LHCN-M2 (cell line): ENCODE measurements at regions not wholly inside any gene's neighbourhood (a gene's known extent, or its start where the extent isn't known, plus 50 kb on each side); places are given as distances from the start of the nearest gene placed in this dataset.
A peak's percentile ranks its signal among the peaks of the same experiment; 100 is the strongest.

ENCODE experiments used
- DNase-seq: peaks from one replicate; pipeline ENCODE4 v3.0.0-alpha.2; 2012; ENCODE audit warnings: low read depth

GRCh38 chr4:188536826-188537225 is 397.6 kb downstream of the TRIML1 start:
- DNase-seq = no peak

- DNase-seq = no peak
Observed at GRCh38 chr4:188550296-188550695, 411.1 kb downstream of the TRIML1 start.

- peak; percentile 1 for DNase-seq
Observed at GRCh38 chr4:188551156-188551555, 411.9 kb downstream of the TRIML1 start.

GRCh38 chr4:188552741-188553275 is 413.6 kb downstream of the TRIML1 start:
- DNase-seq = no peak

- no peak for DNase-seq
Observed at GRCh38 chr4:188554413-188554812, 415.2 kb downstream of the TRIML1 start.

GRCh38 chr4:188573104-188573503 is 433.9 kb downstream of the TRIML1 start:
- no peak for DNase-seq

- no peak for DNase-seq
Observed at GRCh38 chr4:188578657-188579056, 439.4 kb downstream of the TRIML1 start.

- DNase-seq = no peak
Observed at GRCh38 chr4:188596021-188596420, 456.8 kb downstream of the TRIML1 start.

GRCh38 chr4:188603646-188604045 is 464.4 kb downstream of the TRIML1 start:
- DNase-seq = no peak

GRCh38 chr4:188606635-188607034 is 467.4 kb downstream of the TRIML1 start:
- no peak for DNase-seq

GRCh38 chr4:188611143-188611542 is 471.9 kb downstream of the TRIML1 start:
- no peak for DNase-seq

- DNase-seq = no peak
Observed at GRCh38 chr4:188612659-188613058, 473.4 kb downstream of the TRIML1 start.

- no peak for DNase-seq
Observed at GRCh38 chr4:188613976-188614375, 474.7 kb downstream of the TRIML1 start.

- no peak for DNase-seq
Observed at GRCh38 chr4:188619456-188620149, 480.4 kb downstream of the TRIML1 start.

GRCh38 chr4:188620608-188621007 is 481.4 kb downstream of the TRIML1 start:
- DNase-seq = no peak

GRCh38 chr4:188623314-188623854 is 484.1 kb downstream of the TRIML1 start:
- no peak for DNase-seq

- no peak for DNase-seq
Observed at GRCh38 chr4:188624370-188624769, 485.1 kb downstream of the TRIML1 start.

GRCh38 chr4:188627892-188628291 is 488.7 kb downstream of the TRIML1 start:
- no peak for DNase-seq

- DNase-seq = no peak
Observed at GRCh38 chr4:188639479-188640100, 500.3 kb downstream of the TRIML1 start.

GRCh38 chr4:188647820-188648370 is 508.7 kb downstream of the TRIML1 start:
- no peak for DNase-seq

GRCh38 chr4:188649635-188650034 is 510.4 kb downstream of the TRIML1 start:
- DNase-seq = no peak

GRCh38 chr4:188650516-188650915 is 511.3 kb downstream of the TRIML1 start:
- DNase-seq = no peak

- no peak for DNase-seq
Observed at GRCh38 chr4:188657365-188657764, 518.1 kb downstream of the TRIML1 start.
